Natural killer cell (primary cell): ENCODE measurements at regions not wholly inside any gene's neighbourhood (a gene's known extent, or its start where the extent isn't known, plus 50 kb on each side); places are given as distances from the start of the nearest gene placed in this dataset.

Experiments used
- ATAC-seq, 3 donors: fragments of 150-1000 bp in 2 of 3; fragments of 200-7000 bp in 1 of 3; cut with Tn5 transposase; 1 replicate in 1 of 3; 2 replicates in 2 of 3; pipeline ENCODE4 v1.10.0; 2021; ENCODE audit warnings: mild to moderate bottlenecking in 2 of 3, moderate library complexity in 2 of 3
- DNase-seq, 2 donors: peaks; one replicate each; pipeline versions ENCODE4 v3.0.0 to v3.0.0-alpha.2; 2013 to 2021; ENCODE audit warnings: mixed read lengths in 1 of 2
- H3K27ac ChIP-seq: one replicate; pipeline ENCODE4 v1.5.1; 2013; ENCODE audit warnings: mild to moderate bottlenecking, low read length
- H3K27me3 ChIP-seq: one replicate; pipeline ENCODE4 v1.6.1; 2013; ENCODE audit warnings: low read length; ENCODE audit not compliant: control insufficient read depth, insufficient read depth
- H3K36me3 ChIP-seq: one replicate; pipeline ENCODE4 v1.6.1; 2013; ENCODE audit warnings: low read length; ENCODE audit not compliant: control insufficient read depth, insufficient read depth
- H3K4me1 ChIP-seq: one replicate; pipeline ENCODE4 v1.6.1; 2013; ENCODE audit warnings: low read length; ENCODE audit not compliant: control insufficient read depth, insufficient read depth
- H3K4me3 ChIP-seq: one replicate; pipeline ENCODE4 v1.5.1; 2013; ENCODE audit warnings: low read length
- H3K9me3 ChIP-seq: one replicate; pipeline ENCODE4 v1.6.1; 2013; ENCODE audit warnings: low read length; ENCODE audit not compliant: control insufficient read depth, insufficient read depth
- H3K27ac Mint-ChIP-seq, 2 donors: one replicate each; pipeline ENCODE4 v1.8.0; 2022; ENCODE audit warnings: mild to moderate bottlenecking in 2 of 2, mixed read lengths in 2 of 2, moderate library complexity in 1 of 2
- H3K27me3 Mint-ChIP-seq, 2 donors: one replicate each; pipeline ENCODE4 v1.8.0; 2022; ENCODE audit warnings: low read depth in 2 of 2, mixed read lengths in 2 of 2
- H3K36me3 Mint-ChIP-seq: one replicate; pipeline ENCODE4 v1.8.0; 2022; ENCODE audit warnings: mixed read lengths
- H3K4me1 Mint-ChIP-seq, 2 donors: one replicate each; pipeline ENCODE4 v1.8.0; 2022; ENCODE audit warnings: mixed read lengths in 2 of 2
- H3K4me3 Mint-ChIP-seq: one replicate; pipeline ENCODE4 v1.8.0; 2022; ENCODE audit warnings: mild to moderate bottlenecking, moderate library complexity, mixed read lengths
- H3K9me3 Mint-ChIP-seq, 2 donors: one replicate each; pipeline ENCODE4 v1.8.0; 2022; ENCODE audit warnings: mixed read lengths in 2 of 2
- WGBS: methylation state at CpG from one replicate; pipeline ENCODE4 v1.1.7; 2013; ENCODE audit warnings: missing lambda C conversion rate; ENCODE audit not compliant: insufficient coverage; 5-methylcytosine and 5-hydroxymethylcytosine counted together
- intact Hi-C: fragments of 100-400 bp; cut with micrococcal nuclease; formaldehyde crosslinking; loops from one replicate; pipeline ENCODE4 v1.14.2; 2022
- TF ChIP-seq, protein P1 (sequence below): fragments of 200-600 bp; IDR thresholded peaks from one replicate; pipeline ENCODE4 v1.8.0; 2022; ENCODE audit warnings: antibody characterized with exemption

GRCh38 chr13:103199380-103200088 is 133.3 kb upstream of the SLC10A2 start:
- no peaks in the 10 kb centered on the region for H3K36me3 Mint-ChIP-seq
- H3K9me3 ChIP-seq, result no peaks in the 10 kb centered on the region
- no peaks in the 10 kb centered on the region for H3K4me1 Mint-ChIP-seq
- H3K4me3 Mint-ChIP-seq, result no peak overlapping the region
- no peak overlapping the region for H3K27ac Mint-ChIP-seq
- intact Hi-C loops, result no loop called here
- H3K27me3 Mint-ChIP-seq, result no peaks in the 10 kb centered on the region
- no peaks in the 10 kb centered on the region for H3K36me3 ChIP-seq
- 75% methylated on average over 1 of the region's 3 CpGs for WGBS
- H3K4me3 ChIP-seq, result no peak overlapping the region
- no peaks in the 10 kb centered on the region for H3K27me3 ChIP-seq
- no peak overlapping the region for H3K27ac ChIP-seq
- DNase-seq (no peak), ATAC-seq (no peak)
- TF ChIP-seq, protein P1, sequence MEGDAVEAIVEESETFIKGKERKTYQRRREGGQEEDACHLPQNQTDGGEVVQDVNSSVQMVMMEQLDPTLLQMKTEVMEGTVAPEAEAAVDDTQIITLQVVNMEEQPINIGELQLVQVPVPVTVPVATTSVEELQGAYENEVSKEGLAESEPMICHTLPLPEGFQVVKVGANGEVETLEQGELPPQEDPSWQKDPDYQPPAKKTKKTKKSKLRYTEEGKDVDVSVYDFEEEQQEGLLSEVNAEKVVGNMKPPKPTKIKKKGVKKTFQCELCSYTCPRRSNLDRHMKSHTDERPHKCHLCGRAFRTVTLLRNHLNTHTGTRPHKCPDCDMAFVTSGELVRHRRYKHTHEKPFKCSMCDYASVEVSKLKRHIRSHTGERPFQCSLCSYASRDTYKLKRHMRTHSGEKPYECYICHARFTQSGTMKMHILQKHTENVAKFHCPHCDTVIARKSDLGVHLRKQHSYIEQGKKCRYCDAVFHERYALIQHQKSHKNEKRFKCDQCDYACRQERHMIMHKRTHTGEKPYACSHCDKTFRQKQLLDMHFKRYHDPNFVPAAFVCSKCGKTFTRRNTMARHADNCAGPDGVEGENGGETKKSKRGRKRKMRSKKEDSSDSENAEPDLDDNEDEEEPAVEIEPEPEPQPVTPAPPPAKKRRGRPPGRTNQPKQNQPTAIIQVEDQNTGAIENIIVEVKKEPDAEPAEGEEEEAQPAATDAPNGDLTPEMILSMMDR, result no peak
- peaks cover 5 to 9% of the 10 kb centered on the region in 2 donors for H3K9me3 Mint-ChIP-seq
- H3K4me1 ChIP-seq, result no peaks in the 10 kb centered on the region

DNA sequence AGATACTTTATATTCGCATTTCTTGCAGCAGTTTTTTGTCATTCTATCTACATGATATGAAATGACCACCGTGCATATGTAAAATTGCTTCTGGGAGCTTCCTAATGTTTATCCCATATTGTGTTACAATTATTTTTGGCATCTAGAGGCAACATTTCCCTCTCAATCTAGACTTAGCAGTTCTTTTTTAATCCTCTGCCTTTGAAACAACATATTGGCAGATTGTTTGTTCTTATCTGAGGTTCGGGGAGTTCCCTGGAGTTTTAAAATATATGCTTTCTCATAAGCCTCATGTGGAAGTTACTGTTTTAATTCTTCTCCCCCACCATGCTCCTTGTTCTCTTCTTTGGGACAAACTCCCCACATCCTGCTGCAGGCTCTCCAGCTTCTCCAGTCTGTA is 130.1 kb upstream of the SLC10A2 start:
- peaks cover 4 to 5% of the 10 kb centered on the region in 2 donors for H3K9me3 Mint-ChIP-seq
- intact Hi-C loops, result no loop called here
- H3K4me1 Mint-ChIP-seq, result no peaks in the 10 kb centered on the region
- H3K27me3 ChIP-seq, result no peaks in the 10 kb centered on the region
- H3K9me3 ChIP-seq, result no peaks in the 10 kb centered on the region
- no peaks in the 10 kb centered on the region for H3K36me3 Mint-ChIP-seq
- no peak overlapping the region for H3K27ac Mint-ChIP-seq
- H3K4me1 ChIP-seq, result no peaks in the 10 kb centered on the region
- H3K4me3 Mint-ChIP-seq, result no peak overlapping the region
- no peak for DNase-seq
- TF ChIP-seq, protein P1, result no peak
- H3K36me3 ChIP-seq, result no peaks in the 10 kb centered on the region
- H3K27ac ChIP-seq, result no peak overlapping the region
- ATAC-seq, result no peak
- WGBS, result 87% methylated on average over 2 of the region's 3 CpGs
- no peak overlapping the region for H3K4me3 ChIP-seq
- no peaks in the 10 kb centered on the region for H3K27me3 Mint-ChIP-seq

DNA sequence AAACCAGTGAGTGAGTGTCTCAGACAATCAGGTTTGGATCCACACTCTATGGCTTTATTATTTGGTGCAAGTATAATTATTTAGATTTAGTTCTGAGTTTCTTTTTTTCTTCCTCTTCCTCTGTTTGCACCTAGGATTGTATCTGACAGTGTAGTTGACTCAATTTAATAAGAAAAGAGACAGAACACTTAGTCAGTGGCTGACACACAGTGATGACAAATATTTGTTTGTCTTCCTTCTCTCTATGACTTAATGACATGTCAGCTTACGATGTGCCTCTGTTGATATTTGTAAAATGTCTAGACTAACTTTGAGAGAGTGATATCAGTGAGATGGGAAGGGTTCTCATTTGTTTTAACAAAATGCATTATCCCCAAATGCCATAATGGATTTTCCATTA is 129.5 kb upstream of the SLC10A2 start:
- H3K4me3 Mint-ChIP-seq, result no peak overlapping the region

More for the DNA sequence above, 129.5 kb upstream of the SLC10A2 start:
- H3K36me3 ChIP-seq, result no peaks in the 10 kb centered on the region
- H3K4me1 ChIP-seq, result no peaks in the 10 kb centered on the region
- TF ChIP-seq, protein P1, result no peak
- no peaks in the 10 kb centered on the region for H3K27me3 ChIP-seq
- no peak overlapping the region for H3K4me3 ChIP-seq
- no peaks in the 10 kb centered on the region for H3K4me1 Mint-ChIP-seq
- no peak for ATAC-seq
- no peaks in the 10 kb centered on the region for H3K27me3 Mint-ChIP-seq
- no peak overlapping the region for H3K27ac Mint-ChIP-seq
- no CpG with 5 or more reads among the region's 1 CpG for WGBS
- peaks cover 4 to 5% of the 10 kb centered on the region in 2 donors for H3K9me3 Mint-ChIP-seq
- no peak for DNase-seq
- H3K36me3 Mint-ChIP-seq, result no peaks in the 10 kb centered on the region
- no peaks in the 10 kb centered on the region for H3K9me3 ChIP-seq
- intact Hi-C loops, result no loop called here
- no peak overlapping the region for H3K27ac ChIP-seq
